ENCODE measurements at regions not wholly inside any gene's neighbourhood (a gene's known extent, or its start where the extent isn't known, plus 50 kb on each side); places are given as distances from the start of the nearest gene placed in this dataset.

DNA sequence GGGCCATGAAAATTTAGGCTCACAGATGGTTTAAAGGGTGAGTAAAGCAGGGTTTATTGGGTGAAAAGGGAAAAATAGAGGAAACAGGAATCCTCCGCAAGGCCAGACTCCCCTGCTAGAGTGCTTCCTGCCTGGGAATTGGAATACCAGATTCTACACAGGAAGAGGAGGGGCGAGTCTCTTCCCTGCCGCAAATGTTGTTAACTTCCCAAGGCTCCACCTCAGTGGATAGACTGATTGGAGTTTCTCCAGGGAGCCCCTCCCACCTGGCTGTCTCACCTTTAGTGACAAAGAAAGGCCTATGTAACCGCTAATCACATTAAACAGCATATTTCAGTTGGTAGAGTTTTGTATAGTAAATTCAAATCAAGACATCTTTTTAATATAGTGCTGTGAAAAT lies 1450.1 kb downstream of the KCNT2 start:
- DNase-seq: no peak

DNA sequence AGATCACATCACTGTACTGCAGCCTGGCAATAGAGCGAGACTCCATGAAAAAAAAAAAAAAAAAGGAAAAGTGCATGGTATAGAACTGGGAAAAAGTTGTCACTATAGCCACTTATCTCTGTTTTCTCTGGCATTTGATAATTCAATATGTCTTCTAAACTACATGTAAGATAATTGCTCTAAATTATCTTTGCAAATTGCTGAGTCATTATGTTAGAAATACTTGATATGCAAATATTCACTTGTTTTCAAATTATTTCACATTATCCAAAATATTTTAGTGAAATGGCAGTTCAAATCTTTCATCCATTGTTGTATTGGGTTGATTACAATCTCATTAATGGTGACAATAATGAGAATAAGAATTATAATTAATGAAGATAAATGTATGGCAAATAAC lies 1455.1 kb downstream of the KCNT2 start:
- no peak for DNase-seq

DNA sequence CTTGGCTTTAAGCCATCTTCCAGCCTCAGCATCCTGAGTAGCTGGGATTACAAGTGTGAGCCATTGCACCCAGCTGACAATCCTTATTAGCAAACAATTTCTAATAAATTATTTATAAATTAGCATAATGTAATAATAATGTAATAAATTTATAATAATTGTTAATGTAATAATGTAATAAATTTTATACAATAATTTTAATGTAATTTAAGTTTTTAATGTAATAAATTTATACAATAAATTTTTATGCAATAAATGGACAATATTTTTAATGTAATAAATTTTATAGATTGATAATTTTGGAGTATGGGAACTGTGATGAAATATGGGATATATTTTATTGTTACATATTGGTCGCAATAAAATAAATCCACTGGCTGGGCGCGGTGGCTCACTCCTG lies 1457.5 kb downstream of the KCNT2 start:
- DNase-seq: no peak

DNA sequence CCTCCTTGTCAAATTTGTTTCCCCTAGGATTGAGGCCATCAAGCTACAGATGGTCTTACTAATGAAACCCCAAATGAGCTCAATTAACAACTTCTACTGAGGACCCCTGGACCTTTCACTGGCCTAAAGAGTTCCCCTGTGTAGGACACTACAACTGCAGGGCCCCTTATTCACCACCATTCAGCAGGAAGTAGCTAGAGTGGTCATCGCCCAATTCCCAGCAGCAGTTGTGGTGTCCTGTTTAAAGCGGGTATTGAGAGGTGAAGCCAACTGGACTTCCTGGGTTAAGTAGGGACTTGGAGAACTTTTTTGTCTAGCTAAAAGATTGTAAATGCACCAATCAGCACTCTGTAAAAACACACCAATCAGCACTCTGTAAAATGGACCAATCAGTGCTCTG lies 1466.9 kb downstream of the KCNT2 start:
- no peak for DNase-seq

DNA sequence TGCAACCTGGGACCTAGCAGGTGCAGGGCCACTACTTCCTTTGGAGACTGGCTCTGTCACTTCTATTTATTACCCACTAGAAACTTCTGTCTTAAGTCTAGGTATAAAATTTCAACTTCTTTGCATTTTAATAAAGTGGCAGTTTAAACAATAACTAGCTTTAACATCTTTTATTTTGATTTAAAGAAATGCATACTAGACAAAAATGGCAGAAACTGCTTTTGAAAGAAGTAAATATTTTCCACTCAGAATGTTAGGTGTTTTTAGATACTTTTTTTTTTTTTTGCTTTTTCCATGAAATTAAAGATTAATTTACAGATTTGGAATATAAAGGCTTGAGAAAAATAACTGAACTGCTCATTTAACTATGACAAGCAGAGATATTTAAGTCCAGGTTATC lies 1477.6 kb downstream of the KCNT2 start:
- no peak for DNase-seq

DNA sequence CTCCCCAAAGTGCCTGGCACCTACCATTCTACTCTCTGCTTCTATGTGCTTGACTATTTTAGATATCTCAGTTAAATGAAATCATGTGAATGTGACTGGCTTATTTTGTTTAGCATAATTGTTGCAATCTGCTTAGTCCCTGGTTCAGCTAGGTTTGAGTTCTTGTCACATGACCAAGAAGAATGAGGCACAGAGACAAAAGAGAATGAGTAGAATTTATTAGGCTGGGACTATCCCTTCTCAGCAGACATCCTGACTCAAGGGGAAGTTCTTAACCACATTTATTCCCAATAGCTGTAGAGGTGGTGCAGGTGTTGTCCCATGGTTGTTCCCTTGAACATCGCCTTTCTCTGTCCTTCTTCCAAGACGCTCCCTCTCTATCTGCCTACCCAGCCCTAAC lies 1485.7 kb downstream of the KCNT2 start:
- no peak for DNase-seq

DNA sequence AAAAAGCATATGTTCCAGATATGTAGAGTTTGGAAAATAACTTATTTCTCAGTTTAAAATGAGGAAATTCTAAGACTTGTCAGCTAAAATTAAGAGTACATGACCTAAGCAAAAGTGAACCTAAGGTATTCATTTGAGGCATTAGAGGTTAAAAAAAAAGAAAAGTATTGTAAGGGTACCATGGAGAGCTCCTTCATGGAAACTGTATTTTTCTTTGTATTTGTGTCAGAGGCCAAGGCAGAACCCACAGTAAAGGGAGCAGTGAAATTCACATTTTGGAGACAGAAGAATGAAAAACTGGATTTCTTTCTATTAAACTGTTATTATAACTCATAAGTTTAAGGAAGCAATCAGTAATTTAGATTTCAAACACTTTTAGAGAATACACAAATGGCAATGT lies 1494.8 kb downstream of the KCNT2 start:
- DNase-seq: no peak

DNA sequence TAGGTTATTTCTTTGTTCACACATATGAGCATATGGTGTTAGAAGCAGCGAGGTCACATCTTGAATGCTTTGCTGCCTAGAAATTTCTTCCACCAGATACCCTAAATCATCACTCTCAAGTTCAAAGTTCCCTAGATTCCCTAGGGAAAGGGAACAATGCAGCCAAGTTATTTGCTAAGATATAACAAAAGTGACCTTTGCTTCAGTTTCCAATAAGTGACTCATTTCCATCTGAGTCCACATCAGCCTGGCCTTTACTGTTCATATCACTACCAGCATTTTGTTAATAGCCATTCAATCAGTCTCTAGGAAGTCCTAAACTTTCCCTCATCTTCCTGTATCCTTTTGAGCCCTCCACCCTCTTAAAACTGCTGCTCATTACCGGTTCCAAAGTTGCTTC lies 1502.5 kb downstream of the KCNT2 start:
- no peak for DNase-seq

DNA sequence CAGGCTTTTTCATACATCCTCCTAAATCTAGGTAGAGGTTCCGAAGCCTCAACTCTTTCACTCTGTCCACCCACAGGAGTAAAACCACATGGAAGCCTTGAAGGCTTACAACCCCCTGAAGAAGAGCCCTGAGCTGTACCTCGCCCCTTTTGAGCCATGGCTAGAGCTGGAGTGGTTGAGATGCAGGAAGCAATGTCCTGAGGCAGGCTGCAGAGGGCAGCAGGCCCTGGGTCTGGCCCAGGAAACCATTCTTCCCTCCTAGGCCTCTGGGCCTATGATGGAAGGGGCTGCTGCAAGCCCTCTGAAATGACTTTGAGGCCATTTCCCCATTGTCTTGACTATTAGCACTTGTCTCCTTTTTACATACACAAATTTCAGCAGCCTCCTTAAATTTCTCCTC lies 1503.0 kb downstream of the KCNT2 start:
- no peak for DNase-seq

DNA sequence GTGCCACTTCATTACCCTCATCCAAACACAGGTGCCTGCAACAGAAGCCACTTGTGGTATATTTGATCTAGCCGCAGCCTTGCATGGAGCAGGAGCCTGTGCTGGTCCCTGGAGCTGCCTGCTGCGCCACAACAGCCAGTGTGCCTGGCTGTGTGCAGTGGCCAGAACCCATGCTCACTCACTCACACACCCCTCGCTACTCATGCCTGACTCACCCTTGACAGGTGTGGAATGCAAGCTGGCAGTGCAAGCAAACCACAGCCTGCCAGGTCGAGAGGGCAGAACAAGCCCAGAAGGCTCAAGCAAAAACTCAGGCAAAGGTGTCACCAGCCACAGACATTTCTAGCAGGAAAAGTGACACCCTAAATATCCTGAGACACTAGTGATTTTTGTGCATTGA lies 1510.9 kb downstream of the KCNT2 start:
- DNase-seq: no peak

DNA sequence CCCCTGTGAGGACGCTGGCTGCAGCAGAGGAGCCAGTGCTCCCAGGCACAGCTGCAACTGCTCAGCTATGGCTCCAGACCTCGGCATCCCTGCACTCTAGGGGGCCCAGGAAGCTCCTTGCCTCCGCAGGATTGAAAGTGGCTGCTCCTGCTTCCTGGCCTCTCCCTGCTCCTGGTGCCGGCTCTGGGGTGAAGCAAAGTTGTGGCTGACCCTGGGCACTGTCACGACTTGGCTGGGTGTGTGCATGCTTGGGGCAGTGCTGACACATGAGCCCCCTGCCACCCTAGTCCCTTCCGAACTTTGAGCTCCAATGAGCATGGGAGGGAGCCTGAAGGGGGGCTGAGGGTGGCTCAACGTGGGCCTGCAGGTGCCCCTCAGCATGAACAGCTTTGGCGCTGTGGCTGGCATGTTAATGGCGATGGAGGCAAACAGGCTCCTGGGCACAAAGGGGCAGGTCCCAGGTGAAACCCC lies 1512.2 kb downstream of the KCNT2 start:
- no peak for DNase-seq

DNA sequence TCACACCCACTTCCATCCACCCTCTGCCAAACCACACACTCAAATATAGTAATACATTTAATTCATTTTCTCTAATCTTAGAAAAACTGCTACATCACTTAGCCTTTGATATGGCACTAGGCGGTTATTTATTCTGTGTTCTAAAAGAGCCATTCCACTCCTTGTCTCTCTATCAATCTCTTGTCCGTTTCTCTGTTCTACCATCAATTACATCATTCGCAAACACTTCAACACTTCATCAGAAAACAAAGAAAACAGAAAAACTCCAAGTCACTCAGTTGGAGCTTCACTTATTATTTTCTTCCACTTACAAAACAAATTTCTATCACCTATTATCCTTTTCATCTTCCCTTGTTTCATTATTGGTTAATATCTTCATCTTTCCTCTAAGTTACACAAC lies 1523.0 kb downstream of the KCNT2 start:
- DNase-seq: no peak

DNA sequence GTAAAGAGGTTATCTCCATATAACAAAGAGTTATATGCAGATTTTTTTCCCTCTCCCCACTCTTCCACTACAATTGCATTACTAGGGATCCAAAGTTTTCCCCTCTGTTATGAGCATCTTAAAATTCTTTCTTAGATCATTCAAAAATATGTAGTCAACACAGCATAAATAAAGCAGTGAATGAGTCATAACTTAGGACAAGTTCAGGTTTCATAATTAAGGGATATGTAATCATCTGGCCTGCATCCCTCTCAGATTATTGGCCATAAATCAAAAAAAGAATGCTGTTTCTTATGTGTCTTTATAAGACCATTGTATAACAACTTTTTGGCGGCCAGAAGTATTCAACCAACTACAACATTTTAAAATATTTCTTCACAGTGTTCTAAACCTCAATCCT lies 1526.1 kb downstream of the KCNT2 start:
- no peak for DNase-seq

DNA sequence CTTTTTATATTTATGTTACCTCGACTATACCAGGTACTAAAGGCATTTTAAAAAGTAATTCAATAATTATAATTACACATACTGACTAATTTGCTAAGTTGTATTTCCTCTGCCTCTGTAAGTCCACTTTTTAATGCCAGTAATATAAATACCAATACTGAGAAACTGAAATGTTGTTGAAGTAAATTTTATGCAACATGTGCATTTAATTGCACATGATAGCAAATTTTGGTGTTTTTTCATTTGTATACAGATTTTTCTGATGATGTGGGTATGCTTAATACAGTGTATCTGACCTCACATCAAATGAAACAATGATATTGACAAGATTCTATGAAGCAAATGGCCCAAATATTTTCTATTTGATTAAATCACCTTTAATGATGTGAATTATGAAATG lies 1531.6 kb downstream of the KCNT2 start:
- no peak for DNase-seq

DNA sequence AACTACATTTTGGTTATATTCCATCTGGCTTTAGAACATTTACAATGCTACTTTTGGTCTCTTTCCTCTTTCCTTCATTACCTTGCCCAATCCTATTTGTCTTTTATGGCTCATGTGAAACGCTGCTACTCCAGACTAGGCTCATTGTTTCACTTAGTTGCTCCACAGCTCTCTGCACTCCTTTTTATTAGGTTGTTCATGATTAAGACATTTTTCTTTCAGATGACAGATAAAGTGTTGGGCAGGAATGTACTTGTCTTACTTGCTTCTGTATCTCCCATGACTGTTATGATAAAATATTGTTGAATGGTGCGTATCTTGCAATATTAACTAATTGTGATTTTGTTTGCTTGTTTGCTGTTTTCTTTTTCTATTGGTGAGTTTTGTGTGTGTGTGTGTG lies 1532.3 kb downstream of the KCNT2 start:
- DNase-seq: no peak

DNA sequence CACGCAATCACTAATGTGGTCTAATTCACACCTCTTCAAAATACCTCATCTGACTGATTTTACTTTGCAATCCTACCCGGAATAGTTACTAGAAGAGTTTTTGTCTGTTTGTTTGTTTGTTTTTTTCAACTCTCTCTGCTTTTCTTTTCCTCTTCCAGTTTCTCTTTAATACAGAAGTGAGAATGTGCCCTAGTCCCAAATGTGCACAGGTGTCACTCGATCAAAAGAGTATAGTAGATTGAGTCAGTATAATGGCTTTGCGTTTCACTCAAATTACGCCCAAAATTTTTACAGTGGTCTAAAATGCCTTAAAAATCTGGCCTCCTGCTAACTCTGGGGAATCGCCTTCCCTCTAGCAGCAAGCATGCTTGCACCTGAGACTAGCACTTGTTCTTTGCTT lies 1536.8 kb downstream of the KCNT2 start:
- DNase-seq: no peak

DNA sequence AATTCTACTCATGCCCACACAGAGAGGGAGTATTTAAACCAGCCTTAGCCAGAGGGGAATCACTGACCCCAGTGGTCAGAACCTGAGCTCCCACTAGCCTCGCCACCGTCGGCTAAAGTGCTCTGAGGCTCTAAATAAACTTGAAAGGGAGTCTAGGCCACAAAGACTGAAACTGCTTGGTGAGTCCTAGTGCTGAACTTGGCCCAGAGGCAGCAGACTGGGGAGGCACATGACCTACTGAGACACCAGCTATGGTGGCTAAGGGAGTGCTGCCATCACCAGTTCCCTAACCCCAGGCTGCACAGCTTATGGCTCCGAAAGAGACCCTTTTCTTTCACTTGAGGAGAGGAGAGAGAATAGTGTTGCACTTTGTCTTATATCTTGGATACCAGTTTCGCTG lies 1542.8 kb downstream of the KCNT2 start:
- no peak for DNase-seq

DNA sequence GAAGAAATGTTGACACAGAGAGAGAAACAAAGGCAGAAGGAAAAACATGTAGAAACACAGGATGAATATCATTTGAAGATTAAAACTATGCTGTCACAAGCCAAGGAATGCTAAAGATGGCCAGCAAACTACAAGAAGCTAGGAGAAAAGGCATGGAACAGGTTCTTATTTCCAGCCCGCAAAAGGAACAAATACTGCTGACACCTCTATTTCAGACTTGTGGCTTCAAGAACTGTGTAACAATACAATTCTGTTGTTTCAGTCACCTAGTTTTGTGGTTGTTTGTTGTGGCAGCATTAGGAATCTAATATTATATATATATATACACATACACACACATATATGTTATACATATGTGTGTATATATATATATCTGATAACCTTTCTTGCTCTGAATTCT lies 1543.9 kb downstream of the KCNT2 start:
- no peak for DNase-seq

DNA sequence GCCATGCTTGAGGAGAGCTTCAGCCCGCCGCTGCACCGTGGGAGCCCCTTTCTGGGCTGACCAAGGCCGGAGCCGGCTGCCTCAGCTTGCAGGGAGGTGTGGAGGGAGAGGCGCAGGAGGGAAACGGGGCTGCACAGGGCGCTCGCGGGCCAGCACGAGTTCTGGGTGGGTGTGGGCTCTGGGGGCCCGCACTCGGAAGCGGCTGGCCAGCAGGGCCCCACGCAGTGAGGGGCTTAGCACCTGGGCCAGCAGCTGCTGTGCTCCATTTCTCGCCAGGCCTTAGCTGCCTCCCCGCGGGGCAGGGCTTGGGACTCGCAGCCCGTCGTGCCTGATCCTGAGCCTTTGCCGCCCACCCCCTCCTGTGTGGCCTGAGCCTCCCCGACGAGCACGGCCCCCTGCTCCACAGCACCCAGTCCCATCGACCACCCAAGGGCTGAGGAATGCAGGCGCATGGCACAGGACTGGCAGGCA lies 1554.0 kb downstream of the KCNT2 start:
- DNase-seq: no peak

DNA sequence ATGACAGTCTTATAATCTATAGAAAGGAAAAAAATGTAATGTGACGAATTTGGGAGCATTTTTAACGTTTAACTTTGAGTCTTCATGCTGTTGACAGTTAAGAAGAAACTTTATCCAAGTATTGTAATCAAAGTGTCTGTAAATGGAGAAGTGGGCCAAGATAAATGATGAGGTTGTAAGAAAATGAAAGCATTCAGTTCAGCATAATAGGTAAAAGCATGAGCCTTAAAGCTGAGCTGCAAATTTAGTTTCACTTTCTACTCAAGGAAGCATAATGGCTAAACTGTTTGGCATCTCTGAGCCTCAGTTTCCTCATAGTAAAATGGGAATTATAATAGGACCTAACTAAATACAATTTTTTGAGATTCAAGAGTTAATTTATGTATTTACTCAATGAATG lies 1554.8 kb downstream of the KCNT2 start:
- DNase-seq: no peak

DNA sequence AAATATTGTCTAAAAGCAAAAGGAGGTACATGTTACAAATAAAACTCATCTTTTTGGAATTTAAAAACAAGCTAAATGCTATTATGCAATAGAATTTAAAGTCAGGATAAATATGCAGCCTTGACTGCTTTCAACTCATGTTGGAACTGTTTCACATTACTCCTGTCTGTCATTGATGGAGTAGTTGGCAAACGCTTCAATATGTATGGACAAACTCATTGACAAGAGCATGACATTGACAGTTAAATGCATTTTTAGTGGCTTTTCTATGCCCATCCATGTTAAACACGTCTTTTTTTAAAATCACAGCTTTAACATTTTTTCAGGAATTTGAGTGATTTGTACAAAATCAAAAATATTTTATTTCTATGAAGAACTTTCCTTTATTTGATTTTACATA lies 1560.5 kb downstream of the KCNT2 start:
- no peak for DNase-seq

DNA sequence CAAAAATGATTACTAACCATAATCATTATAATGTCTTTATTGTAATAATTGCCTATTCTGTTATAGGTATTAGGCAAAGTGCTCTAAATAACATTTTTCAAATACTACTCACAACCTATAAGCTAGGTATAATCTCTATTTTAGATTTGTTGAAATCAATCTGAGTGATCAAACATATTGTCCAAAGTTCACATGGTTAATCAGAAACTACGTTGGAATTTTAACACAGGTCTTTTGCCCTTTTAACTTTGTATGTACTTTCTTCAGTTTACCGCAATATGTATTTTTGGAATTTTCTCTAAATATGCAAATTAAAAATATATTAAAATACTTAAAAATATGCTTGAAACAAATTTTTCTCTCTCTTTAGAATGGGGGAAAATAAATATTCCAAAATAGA lies 1563.2 kb downstream of the KCNT2 start:
- no peak for DNase-seq

DNA sequence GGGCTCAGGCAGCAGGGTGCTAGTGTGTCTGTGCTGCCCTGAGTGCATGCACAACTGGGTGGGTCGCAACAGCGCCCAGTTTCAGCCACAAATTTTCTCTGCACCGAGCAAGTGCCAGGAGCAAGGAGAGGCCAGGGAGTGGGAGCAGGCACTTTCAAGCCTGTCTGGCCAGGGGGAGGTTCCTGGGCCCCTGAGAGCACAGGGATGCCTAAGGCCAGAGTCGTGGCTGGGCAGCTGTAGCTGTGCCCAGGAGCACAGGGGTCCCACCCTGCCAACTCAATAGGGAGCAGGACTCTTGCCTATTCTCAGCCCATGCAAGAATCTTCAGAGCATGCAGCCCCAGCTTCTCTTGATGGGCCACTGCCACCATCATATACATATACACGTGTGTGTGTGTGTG lies 1577.4 kb downstream of the KCNT2 start:
- no peak for DNase-seq

DNA sequence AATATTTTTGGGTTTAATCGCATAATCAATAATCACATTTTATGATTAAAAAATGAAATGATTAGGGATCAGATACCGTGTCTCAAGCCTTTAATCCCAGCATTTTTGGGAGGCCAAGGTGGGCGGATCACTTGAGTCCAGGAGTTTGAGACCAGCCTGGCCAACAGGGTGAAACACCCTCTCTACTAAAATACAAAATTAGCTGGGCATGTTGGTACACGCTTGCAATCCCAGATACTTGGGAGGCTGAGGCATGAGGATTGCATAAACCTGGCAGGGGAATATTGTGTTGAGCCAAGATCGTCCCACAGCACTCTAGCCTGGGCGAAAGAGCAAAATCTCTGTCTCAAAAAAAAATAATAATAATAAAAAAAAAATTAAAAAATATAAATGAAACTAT lies 1581.4 kb downstream of the KCNT2 start:
- DNase-seq: no peak

DNA sequence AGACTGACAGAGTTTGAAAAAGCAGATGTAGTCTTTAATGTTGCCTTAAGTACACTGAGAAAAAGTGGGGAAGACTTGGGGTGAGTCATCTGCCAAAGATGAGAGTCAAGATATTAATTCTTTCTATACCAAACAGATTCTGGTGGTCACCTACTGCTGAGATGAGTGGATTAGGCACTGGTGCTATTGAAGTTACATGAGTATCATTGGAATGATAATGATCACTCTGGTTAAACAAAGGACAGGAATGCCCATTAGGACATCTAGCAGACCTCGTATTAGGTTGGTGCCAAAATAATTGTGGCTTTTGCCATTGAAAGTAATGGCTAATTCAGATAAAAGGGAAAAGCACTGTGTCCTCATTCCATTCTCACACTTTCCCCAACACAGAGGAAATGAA lies 1588.9 kb downstream of the KCNT2 start:
- DNase-seq: no peak

DNA sequence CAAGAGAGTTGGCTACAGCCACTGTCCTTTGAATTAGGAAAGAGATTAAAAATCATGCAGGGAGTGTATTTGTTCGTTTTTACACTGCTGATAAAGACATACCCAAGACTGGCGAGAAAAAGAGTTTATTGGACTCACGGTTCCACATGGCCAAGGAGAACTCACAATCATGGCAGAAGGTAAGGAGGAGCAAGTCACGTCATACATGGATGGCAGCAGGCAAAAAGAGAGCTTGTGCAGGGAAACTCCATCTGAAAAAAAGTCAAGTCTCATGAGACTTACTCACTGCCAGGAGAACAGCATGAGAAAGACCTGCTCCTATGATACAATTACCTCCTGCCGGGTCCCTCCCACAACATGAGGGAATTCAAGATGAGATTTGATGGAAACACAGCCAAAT lies 1595.2 kb downstream of the KCNT2 start:
- DNase-seq: no peak

All from T1000 (cell line).